ENCODE measurements at regions not wholly inside any gene's neighbourhood (a gene's known extent, or its start where the extent isn't known, plus 50 kb on each side); places are given as distances from the start of the nearest gene placed in this dataset.
"Not testable (repeated sequence)": the region's sequence is repeated elsewhere in the genome, so short reads cannot be mapped to it uniquely, and the experiment has no call there.

- not testable (repeated sequence) for DNase-seq (ENCODE audit: low read depth)
These were observed 54.7 kb downstream of the PROP1 start for GRCh38 chr5:177941386-177941785.

- DNase-seq (ENCODE audit: low read depth), result peak; percentile 37
These were observed 56.5 kb downstream of the PROP1 start for GRCh38 chr5:177939246-177940171.

GRCh38 chr5:177938767-177939166 is 57.3 kb downstream of the PROP1 start:
- DNase-seq (ENCODE audit: low read depth), result not testable (repeated sequence)

GRCh38 chr5:177934233-177934632 is 61.8 kb downstream of the PROP1 start:
- not testable (repeated sequence) for DNase-seq (ENCODE audit: low read depth)

- not testable (repeated sequence) for DNase-seq (ENCODE audit: low read depth)
These were observed 65.6 kb downstream of the PROP1 start for GRCh38 chr5:177930269-177931022.

- not testable (repeated sequence) for DNase-seq (ENCODE audit: low read depth)
These were observed 66.4 kb downstream of the PROP1 start for GRCh38 chr5:177929618-177930017.

- not testable (repeated sequence) for DNase-seq (ENCODE audit: low read depth)
These were observed 68.5 kb downstream of the PROP1 start for GRCh38 chr5:177927500-177927899.

- not testable (repeated sequence) for DNase-seq (ENCODE audit: low read depth)
These were observed 71.5 kb downstream of the PROP1 start for GRCh38 chr5:177924577-177924976.

- not testable (repeated sequence) for DNase-seq (ENCODE audit: low read depth)
These were observed 72.2 kb downstream of the PROP1 start for GRCh38 chr5:177923837-177924236.

- not testable (repeated sequence) for DNase-seq (ENCODE audit: low read depth)
These were observed 72.9 kb downstream of the PROP1 start for GRCh38 chr5:177923189-177923588.

- not testable (repeated sequence) for DNase-seq (ENCODE audit: low read depth)
These were observed 86.8 kb downstream of the PROP1 start for GRCh38 chr5:177909261-177909660.

GRCh38 chr5:177902806-177903205 is 93.2 kb downstream of the PROP1 start:
- DNase-seq (ENCODE audit: low read depth), result not testable (repeated sequence)

GRCh38 chr5:177900066-177900465 is 96.0 kb downstream of the PROP1 start:
- DNase-seq (ENCODE audit: low read depth), result not testable (repeated sequence)

- not testable (repeated sequence) for DNase-seq (ENCODE audit: low read depth)
These were observed 101.2 kb downstream of the PROP1 start for GRCh38 chr5:177894681-177895453.

GRCh38 chr5:177892357-177892665 is 103.7 kb downstream of the PROP1 start:
- DNase-seq (ENCODE audit: low read depth), result not testable (repeated sequence)

- DNase-seq (ENCODE audit: low read depth), result not testable (repeated sequence)
These were observed 104.3 kb downstream of the PROP1 start for GRCh38 chr5:177891547-177892356.

GRCh38 chr5:177883295-177883694 is 100.6 kb upstream of the FAM153A start:
- not testable (repeated sequence) for DNase-seq (ENCODE audit: low read depth)

GRCh38 chr5:177875900-177876238 is 93.2 kb upstream of the FAM153A start:
- DNase-seq (ENCODE audit: low read depth), result not testable (repeated sequence)

GRCh38 chr5:177875013-177875899 is 92.6 kb upstream of the FAM153A start:
- DNase-seq (ENCODE audit: low read depth), result not testable (repeated sequence)

- DNase-seq (ENCODE audit: low read depth), result not testable (repeated sequence)
These were observed 81.2 kb upstream of the FAM153A start for GRCh38 chr5:177863822-177864446.
